HG02938 (cell line): ENCODE measurements at regions not wholly inside any gene's neighbourhood (a gene's known extent, or its start where the extent isn't known, plus 50 kb on each side); places are given as distances from the start of the nearest gene placed in this dataset.

ENCODE experiments used
- ATAC-seq: cut with Tn5 transposase; IDR thresholded peaks from one replicate; pipeline ENCODE4 v1.9.1; 2021; ENCODE audit warnings: mild to moderate bottlenecking, moderate library complexity; ENCODE audit not compliant: unreplicated experiment

GRCh38 chr4:155523358-155523757 lies 143.3 kb upstream of the GUCY1A1 start:
- no peak for ATAC-seq

- no peak for ATAC-seq
Measured at GRCh38 chr4:155522201-155522600, 144.4 kb upstream of the GUCY1A1 start.

DNA sequence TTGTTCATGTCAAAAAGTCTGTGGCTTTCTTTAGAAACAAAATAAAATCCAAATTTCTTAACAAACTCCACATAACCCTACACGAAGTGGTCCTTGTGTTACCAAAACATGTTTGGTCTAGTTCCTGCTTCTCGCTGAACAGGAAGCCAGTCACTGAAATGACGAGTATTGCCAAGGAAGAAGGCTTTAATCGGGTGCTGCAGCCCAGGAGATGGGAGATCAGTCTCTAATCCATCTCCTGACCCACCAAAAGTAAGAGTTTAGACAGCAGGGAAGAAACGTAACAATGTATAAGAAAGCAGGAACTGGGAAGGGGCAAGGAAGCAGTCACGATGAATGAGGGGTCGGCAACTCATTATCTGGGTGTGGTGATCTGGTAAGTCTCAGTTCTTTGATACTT lies 144.6 kb upstream of the MAP9 start:
- no peak for ATAC-seq

DNA sequence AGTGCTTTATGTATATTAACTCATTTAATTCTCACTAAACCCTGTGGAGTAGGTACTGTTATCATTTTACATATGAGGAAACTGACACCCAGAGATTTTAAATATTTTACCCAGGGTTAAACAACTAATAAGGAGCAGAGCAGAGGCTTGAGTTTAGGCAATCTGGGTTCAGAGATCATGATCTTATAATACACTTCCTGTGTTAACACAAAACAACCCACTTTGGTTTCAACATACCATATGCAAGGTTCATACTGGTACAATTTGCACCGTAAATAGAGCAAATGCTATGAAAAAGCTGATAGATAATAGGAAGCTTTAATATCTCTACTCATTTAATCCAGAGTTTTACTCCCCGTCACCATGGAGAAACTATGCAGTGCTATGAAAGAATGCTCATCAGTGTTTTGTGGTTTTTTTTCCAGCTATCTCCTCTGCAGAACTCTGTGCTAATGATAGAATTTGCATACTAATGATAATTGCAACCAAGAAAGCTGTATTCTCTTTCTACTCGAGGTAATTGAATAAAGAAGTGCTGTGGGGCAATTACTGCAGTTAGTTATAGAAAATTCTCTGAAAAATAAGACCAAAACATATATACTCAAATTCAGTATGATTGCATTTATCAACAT lies 138.8 kb upstream of the MAP9 start:
- no peak for ATAC-seq

DNA sequence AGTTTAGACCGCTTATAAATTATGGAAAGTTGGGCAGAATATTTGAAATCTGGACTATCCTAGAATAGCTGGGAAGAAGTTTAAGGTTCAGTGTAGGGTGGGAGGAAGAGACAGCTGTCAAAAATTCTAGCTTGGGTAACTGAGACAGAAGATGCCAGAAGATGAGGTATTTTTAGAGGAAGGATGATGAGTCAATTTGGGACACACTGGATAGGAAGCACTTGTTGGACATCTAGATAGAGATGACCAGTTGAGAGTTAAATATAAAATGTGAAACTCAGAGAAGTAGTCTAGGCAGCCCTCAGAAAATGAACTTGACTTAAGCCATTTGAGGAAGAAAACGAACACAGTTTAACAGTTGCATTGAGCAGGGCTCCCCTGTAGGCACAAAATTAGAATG lies 137.9 kb upstream of the MAP9 start:
- no peak for ATAC-seq

- no peak for ATAC-seq
Measured at GRCh38 chr4:155512817-155513216, 136.1 kb upstream of the MAP9 start.

GRCh38 chr4:155512046-155512445 lies 135.3 kb upstream of the MAP9 start:
- ATAC-seq, result no peak

DNA sequence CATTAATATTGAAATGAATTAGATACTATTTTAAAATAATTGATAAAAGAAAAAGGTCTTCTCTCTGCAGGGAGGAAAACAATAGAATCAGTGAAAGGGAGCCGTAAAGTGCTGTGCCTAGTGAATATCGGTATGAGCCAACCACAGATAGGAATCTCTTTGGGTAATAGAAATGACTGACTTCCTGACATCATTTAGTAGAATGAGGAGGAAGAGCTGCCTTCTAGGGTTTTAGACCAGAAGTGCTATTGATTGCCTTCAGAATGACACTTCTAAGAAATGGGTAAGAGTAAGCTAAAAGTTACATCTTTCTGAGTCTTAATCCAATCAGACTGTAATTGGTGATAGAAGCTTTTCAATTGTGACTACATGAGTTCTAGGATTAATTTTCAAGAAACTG lies 134.0 kb upstream of the MAP9 start:
- ATAC-seq, result no peak

DNA sequence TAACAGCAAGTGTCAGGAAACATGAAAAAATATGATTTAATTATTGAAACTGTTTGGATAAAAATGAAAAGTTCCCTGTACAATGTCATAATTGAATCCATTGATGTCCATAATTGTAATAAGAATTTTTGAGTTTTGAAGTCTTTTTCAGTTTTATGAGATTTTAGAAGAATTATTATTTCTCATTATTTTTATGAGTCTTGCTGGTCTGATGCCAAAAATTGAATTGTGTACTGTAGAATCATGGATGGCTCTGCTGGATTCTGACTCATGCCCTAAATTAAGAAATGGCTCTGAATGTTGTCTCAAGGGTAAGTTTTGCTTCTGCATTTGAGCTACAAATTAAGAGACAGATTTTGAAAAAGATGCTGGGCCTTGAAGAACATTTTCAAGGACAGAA lies 132.8 kb upstream of the MAP9 start:
- no peak for ATAC-seq

- no peak for ATAC-seq
Measured at GRCh38 chr4:155506745-155507144, 130.0 kb upstream of the MAP9 start.

DNA sequence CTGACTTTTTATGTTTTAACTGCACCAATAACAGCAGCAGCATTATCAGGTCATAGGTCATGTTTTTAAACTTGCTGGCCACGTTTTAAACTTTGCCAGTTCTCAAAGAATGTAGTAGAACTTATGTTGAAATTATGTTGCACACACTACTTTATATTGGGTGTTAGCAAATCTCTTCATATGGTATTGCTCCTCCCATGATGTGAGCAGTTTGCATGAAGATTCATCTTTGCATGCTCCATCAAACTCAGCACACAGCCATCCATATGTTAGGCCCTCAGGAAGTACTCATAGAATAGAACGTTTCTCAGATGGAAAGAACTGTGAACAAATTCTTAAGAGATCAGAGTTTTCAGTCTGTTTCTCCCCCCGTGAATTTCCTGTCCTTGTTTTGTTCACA lies 128.6 kb upstream of the MAP9 start:
- no peak for ATAC-seq

GRCh38 chr4:155497306-155497705 lies 120.5 kb upstream of the MAP9 start:
- no peak for ATAC-seq

GRCh38 chr4:155496294-155496626 lies 119.5 kb upstream of the MAP9 start:
- ATAC-seq, result no peak

GRCh38 chr4:155495572-155496293 lies 119.0 kb upstream of the MAP9 start:
- ATAC-seq, result no peak

GRCh38 chr4:155494037-155494718 lies 117.4 kb upstream of the MAP9 start:
- ATAC-seq, result no peak

GRCh38 chr4:155491336-155492120 lies 114.8 kb upstream of the MAP9 start:
- peak; percentile 97 for ATAC-seq

- no peak for ATAC-seq
Measured at GRCh38 chr4:155489271-155489670, 112.5 kb upstream of the MAP9 start.

DNA sequence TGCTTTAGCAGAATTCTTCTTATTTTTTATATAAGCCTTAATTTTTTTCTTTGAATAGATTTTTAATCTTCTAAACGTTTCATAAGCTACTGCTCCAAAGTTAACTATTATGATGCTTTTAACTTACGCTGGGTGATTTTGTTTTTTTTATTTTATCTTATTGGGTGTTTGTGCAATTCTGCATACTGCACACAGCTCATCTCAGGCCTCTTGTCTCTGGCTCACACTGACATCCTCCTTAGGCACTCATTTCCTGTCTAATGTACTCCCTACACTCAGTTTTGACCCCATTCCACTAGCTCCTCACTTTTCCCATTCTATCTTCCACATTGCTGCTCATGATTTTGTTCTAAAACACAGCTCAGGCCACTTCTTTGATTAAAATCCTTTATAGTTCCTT lies 111.9 kb upstream of the MAP9 start:
- no peak for ATAC-seq

DNA sequence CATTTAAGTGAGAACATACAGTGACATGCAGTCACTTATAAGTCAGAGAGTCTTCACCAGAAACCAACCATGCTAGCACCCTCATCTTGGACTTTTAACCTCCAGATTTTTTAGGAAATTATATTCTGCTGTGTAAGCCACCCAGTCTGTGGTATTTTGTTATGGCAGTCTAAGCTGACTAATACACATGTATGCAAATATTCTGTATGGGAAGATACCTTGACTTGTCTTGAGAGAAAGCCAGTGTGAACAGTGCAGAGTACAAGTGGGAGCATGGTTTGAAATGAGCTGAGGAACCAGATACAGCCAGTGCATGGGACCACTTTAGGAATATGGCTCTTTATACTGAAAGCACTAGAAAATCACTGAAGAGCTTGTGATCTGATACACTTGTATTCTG lies 110.4 kb upstream of the MAP9 start:
- ATAC-seq, result no peak

- no peak for ATAC-seq
Measured at GRCh38 chr4:155481150-155481549, 104.4 kb upstream of the MAP9 start.

DNA sequence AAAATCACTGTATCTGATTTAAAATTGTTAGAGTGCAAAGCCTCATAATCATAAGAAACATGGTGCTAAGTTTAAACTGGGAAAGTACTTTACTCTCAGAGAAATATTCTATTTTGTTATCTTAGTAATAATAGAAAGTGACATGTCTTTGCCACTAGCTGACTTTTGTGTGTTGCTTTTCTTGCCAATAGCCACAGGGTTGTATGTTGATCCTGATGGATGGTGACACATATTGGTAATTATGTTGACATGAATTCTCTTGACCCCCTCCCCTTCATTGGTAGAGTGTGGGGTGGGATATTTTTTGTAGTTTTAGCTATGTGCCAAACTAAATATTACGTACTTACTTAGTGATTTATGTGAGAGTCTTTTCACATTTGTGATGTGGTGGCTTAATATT lies 103.1 kb upstream of the MAP9 start:
- no peak for ATAC-seq
